T47D (cell line): ENCODE measurements at regions not wholly inside any gene's neighbourhood (a gene's known extent, or its start where the extent isn't known, plus 50 kb on each side); places are given as distances from the start of the nearest gene placed in this dataset.
A peak's percentile ranks its signal among the peaks of the same experiment; 100 is the strongest.

Experiments used
- DNase-seq, 2 experiments: peaks; one replicate each; pipeline versions ENCODE4 v3.0.0 to v3.0.0-alpha.2; 2011 to 2012; ENCODE audit warnings: low read depth in 1 of 2, low spot score in 1 of 2
- JUND ChIP-seq: IDR thresholded peaks from 2 replicates; pipeline ENCODE4 v1.6.1; 2012; ENCODE audit warnings: low read depth
- in situ Hi-C: cut with HindIII; loops from 2 replicates; pipeline ENCODE4 v1.10.0; 2016; ENCODE audit warnings: low sequenced_read_pairs, low pct_unique_long_range_greater_than_20kb

DNA sequence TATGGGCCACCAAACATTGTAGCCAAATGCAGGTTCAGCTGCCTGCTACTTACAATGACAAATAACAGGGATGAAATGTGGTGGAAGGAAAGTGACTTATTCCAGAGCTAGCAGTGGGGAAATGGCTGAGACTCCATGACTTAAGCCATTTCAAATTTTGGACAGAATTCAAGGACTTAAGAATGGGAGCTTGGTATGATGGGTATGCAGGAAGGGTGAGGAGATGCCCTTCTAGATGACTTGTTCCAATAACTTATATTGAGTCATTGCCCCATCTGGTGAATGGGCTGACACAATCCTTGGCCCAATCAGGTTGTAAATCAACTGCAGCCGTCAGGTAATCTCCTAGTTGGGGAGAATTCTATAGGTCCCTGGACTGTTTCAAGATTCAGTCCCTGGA, 230.7 kb upstream of the SGCD start:
- TF ChIP-seq JUND = no peak
- in situ Hi-C loops = no loop called here
- no peak for DNase-seq

GRCh38 chr5:156103155-156103885, 223.6 kb upstream of the SGCD start:
- DNase-seq = no peak

GRCh38 chr5:156109317-156110023, 217.5 kb upstream of the SGCD start:
- no peak for TF ChIP-seq JUND
- DNase-seq = no peak
- in situ Hi-C loops = no loop called here

More at GRCh38 chr5:156103155-156103885, 223.6 kb upstream of the SGCD start:
- in situ Hi-C loops = no loop called here
- TF ChIP-seq JUND = no peak

DNA sequence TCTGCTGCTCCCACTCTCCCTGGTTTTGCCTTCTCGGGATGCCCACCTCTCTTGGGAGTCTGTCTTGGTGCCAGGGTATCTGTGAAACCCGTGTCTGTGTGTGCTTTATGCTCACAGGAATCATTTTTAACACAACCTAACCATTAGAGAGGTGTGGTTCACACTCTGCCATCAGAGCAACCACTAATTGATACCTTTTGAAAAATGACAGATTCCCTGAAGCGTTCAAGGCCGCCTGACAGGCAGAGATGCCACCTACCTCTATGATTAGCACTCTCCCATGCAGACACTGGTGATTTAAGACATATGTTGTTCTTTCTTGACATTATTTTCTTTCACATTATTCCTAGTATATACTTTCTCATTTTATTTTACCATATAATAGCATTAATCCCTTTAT, 207.3 kb upstream of the SGCD start:
- in situ Hi-C loops = no loop called here
- no peak for TF ChIP-seq JUND
- DNase-seq = no peak

DNA sequence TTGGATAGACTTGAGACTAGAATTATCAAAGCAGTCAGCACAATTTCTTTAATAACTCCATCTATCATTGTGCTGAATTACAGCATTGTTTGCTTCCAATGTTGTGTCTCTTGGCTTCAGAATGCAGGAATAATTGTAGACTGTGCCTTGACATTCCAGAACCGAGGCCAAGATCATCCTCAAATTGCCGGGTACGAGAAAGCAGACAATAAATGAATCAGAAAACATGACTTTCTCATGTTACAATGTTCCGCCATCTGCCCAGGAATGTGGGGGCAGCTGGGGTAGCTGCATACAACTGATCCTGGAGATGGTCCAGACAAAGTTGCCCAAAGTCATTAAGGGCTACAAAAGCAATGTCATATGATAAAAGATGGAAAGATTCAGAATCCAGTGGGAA, 206.2 kb upstream of the SGCD start:
- in situ Hi-C loops = no loop called here
- no peak for TF ChIP-seq JUND
- peak in 1 of 2 experiments; percentile 27 for DNase-seq

GRCh38 chr5:156121234-156121633, 205.7 kb upstream of the SGCD start:
- TF ChIP-seq JUND = no peak
- in situ Hi-C loops = no loop called here
- DNase-seq = no peak

DNA sequence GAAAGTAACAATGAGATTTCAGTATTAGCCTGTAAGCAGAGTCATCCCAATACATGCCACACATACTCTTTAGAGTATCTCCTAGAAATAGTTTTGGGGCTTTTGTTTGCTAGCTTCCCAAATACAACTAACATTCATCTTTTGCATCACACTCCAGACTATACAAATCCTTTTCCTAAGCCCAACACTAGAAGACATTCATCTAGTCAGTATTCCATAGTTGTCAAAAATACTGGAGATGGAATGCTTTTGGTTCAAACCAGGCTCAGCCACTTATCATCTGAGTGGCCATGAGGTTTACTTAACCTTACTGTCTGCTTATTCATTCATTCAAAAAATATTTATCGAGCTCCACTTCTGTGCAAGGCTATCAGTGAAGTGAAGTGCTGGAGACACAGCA, 205.1 kb upstream of the SGCD start:
- in situ Hi-C loops = no loop called here
- no peak for DNase-seq
- no peak for TF ChIP-seq JUND

GRCh38 chr5:156124708-156125107, 202.3 kb upstream of the SGCD start:
- DNase-seq = no peak
- no peak for TF ChIP-seq JUND
- in situ Hi-C loops = no loop called here

- in situ Hi-C loops = no loop called here
- DNase-seq = no peak
- TF ChIP-seq JUND = no peak
Observed at GRCh38 chr5:156125118-156125517, 201.8 kb upstream of the SGCD start.

DNA sequence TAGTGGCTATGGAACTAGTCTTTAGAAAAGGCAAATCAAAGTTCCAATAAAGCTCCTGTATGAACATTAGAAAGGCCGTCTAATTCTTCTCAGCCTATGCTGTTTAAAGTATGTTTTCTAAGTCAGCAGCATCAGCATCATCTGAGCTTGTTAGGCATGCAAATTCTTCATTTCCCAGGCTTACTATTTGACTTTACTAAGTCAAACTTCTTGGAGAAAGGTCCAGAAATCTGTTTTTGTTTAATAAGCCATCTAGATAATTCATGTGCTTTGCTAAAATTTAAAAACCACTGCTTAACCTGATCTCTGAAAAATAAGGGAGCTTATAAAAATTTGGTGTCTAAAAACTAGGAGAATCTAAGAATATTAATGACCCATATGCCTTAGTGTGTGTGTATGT, 200.2 kb upstream of the SGCD start:
- no peak for DNase-seq
- in situ Hi-C loops = no loop called here
- no peak for TF ChIP-seq JUND

DNA sequence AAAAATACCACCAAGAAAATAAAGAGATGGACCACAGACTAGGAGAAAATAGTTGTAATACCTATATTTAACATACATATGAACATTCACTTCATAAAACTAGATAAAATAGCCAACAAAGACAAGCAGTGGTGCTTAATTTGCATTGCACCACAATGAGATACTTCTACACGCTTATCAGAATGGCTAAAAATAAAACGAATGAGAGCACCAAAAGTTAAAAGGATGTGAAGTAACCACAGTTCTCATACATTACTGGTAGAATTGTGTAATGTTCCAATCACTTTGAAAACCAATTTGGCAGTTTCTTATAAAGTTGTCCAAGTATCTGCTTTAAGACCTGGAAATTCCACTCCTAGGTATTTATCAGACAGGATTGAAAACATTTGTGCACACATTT, 198.9 kb upstream of the SGCD start:
- in situ Hi-C loops = no loop called here
- no peak for TF ChIP-seq JUND

DNA sequence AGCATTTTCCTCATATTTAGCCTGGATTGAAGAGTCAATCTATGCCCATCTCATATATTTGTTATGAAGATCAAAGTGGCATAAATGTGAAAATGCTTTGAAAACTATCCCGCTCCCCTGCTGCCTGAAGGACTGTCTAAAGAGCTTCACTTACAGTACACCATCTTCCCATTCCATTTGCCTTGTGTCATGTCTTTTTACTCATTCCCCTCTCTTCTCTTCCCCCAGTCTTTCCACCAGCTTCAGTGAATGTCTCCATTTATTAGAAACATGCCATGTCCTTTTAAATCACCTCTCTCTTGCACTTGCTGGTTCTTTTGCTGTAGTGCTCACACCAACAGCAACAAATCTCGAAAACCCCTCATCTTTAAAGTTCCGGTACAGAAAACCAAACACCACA, 192.7 kb upstream of the SGCD start:
- in situ Hi-C loops = no loop called here
- no peak for TF ChIP-seq JUND
- DNase-seq = no peak

More for the DNA sequence above, 198.9 kb upstream of the SGCD start:
- no peak for DNase-seq

DNA sequence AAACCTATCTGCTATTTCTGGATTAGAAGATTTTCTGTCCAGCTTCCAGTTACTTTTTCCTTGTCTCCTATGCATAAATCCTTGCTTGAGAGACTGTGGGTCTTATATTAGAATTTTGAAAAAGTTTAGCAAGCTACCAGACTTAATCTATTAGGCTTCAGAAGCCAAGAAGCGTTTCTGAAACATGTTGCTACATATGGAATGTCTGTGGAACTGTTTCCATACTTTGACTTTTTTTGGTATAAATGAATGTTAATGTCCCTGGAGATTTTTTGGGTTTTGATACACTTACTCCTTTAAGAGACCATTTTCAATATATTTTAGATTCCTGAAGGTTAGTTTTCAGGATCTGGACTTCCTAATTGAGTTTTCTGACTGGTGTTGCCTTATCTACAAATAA, 191.4 kb upstream of the SGCD start:
- DNase-seq = no peak
- no peak for TF ChIP-seq JUND
- in situ Hi-C loops = no loop called here
